Fibroblast of lung (primary cell): ENCODE measurements at regions not wholly inside any gene's neighbourhood (a gene's known extent, or its start where the extent isn't known, plus 50 kb on each side); places are given as distances from the start of the nearest gene placed in this dataset.

Experiments used
- DNase-seq, 2 donors: peaks; one replicate each; pipeline versions ENCODE4 v3.0.0 to v3.0.0-alpha.2; 2010; ENCODE audit warnings: low read depth in 2 of 2
- H2AFZ ChIP-seq: 2 replicates; pipeline ENCODE4 v1.5.1; 2012; ENCODE audit warnings: low read length, control low read depth, inconsistent platforms
- H3K27ac ChIP-seq: 2 replicates; pipeline ENCODE4 v1.5.1; 2011; ENCODE audit warnings: low read length, control low read depth; ENCODE audit not compliant: insufficient read depth
- H3K27me3 ChIP-seq: 2 replicates; pipeline ENCODE4 v1.5.1; 2011; ENCODE audit warnings: mild to moderate bottlenecking, low read length; ENCODE audit not compliant: control insufficient read depth, insufficient read depth
- H3K36me3 ChIP-seq: 2 replicates; pipeline ENCODE4 v1.5.1; 2011; ENCODE audit warnings: low read length; ENCODE audit not compliant: control insufficient read depth, insufficient read depth
- H3K4me1 ChIP-seq: 2 replicates; pipeline ENCODE4 v1.5.1; 2011; ENCODE audit warnings: low read length; ENCODE audit not compliant: control insufficient read depth, insufficient read depth; ENCODE audit errors: extremely low read depth
- H3K4me2 ChIP-seq: 2 replicates; pipeline ENCODE4 v1.5.1; 2011; ENCODE audit warnings: low read length, control low read depth; ENCODE audit not compliant: insufficient read depth; ENCODE audit errors: extremely low read depth
- H3K4me3 ChIP-seq, 4 experiments: fragments of 200-600 bp in 1 of 4; sonication (generic) in 1 of 4; replicated peaks in 1 of 4; 2 replicates each; pipeline ENCODE4 v1.5.1; 2011 to 2016; ENCODE audit warnings: low read length in 4 of 4, low read depth in 3 of 4, mild to moderate bottlenecking in 3 of 4, control low read depth in 2 of 4, inconsistent platforms in 1 of 4, mixed read lengths in 1 of 4; ENCODE audit not compliant: insufficient read depth in 1 of 4; ENCODE audit errors: control extremely low read depth in 1 of 4
- H3K79me2 ChIP-seq: 2 replicates; pipeline ENCODE4 v1.5.1; 2012; ENCODE audit warnings: mild to moderate bottlenecking, low read length, inconsistent platforms; ENCODE audit not compliant: control insufficient read depth, insufficient read depth
- H3K9ac ChIP-seq: 2 replicates; pipeline ENCODE4 v1.5.1; 2011; ENCODE audit warnings: mild to moderate bottlenecking, low read length, control low read depth; ENCODE audit not compliant: insufficient read depth
- H3K9me3 ChIP-seq: 2 replicates; pipeline ENCODE4 v1.5.1; 2012; ENCODE audit warnings: low read depth, low read length; ENCODE audit not compliant: control insufficient read depth, insufficient read depth
- H4K20me1 ChIP-seq: 2 replicates; pipeline ENCODE4 v1.5.1; 2011; ENCODE audit warnings: low read length; ENCODE audit not compliant: control insufficient read depth, insufficient read depth; ENCODE audit errors: extremely low read depth
- EZH2 ChIP-seq: IDR thresholded peaks from 2 replicates; pipeline ENCODE4 v1.5.1; 2012; ENCODE audit warnings: low read length, control low read depth, mild to moderate bottlenecking; ENCODE audit errors: missing control alignments
- TF ChIP-seq, protein P1 (sequence below), 2 donors: IDR thresholded peaks in 1 of 2; conservative IDR thresholded peaks in 1 of 2; 1 replicate in 1 of 2; 2 replicates in 1 of 2; pipeline ENCODE4 v1.5.1; 2011 to 2012; ENCODE audit warnings: low read length in 2 of 2, control low read depth in 1 of 2, inconsistent platforms in 1 of 2, low read depth in 1 of 2, mild to moderate bottlenecking in 1 of 2

GRCh38 chr5:121525706-121526105 is 326.0 kb upstream of the FTMT start:
- H3K4me3 ChIP-seq = no peak overlapping the region
- no peaks in the 10 kb centered on the region for H3K36me3 ChIP-seq
- H3K79me2 ChIP-seq = no peaks in the 10 kb centered on the region
- H3K4me2 ChIP-seq = no peak overlapping the region
- no peaks in the 10 kb centered on the region for H3K9me3 ChIP-seq
- no peak overlapping the region for H2AFZ ChIP-seq
- H3K27ac ChIP-seq = no peak overlapping the region
- H3K4me1 ChIP-seq = no peaks in the 10 kb centered on the region
- no peak for TF ChIP-seq EZH2
- TF ChIP-seq, protein P1, sequence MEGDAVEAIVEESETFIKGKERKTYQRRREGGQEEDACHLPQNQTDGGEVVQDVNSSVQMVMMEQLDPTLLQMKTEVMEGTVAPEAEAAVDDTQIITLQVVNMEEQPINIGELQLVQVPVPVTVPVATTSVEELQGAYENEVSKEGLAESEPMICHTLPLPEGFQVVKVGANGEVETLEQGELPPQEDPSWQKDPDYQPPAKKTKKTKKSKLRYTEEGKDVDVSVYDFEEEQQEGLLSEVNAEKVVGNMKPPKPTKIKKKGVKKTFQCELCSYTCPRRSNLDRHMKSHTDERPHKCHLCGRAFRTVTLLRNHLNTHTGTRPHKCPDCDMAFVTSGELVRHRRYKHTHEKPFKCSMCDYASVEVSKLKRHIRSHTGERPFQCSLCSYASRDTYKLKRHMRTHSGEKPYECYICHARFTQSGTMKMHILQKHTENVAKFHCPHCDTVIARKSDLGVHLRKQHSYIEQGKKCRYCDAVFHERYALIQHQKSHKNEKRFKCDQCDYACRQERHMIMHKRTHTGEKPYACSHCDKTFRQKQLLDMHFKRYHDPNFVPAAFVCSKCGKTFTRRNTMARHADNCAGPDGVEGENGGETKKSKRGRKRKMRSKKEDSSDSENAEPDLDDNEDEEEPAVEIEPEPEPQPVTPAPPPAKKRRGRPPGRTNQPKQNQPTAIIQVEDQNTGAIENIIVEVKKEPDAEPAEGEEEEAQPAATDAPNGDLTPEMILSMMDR (conservative IDR thresholded peaks at IDR 0.05 in 1 of 2, IDR thresholded peaks at IDR 0.05 in 1 of 2; ENCODE audit: low read depth in 1 of 2, low read length in 2 of 2) = no peak
- no peak overlapping the region for H3K9ac ChIP-seq
- DNase-seq = peak in 1 of 2 donors; percentile 51
- no peaks in the 10 kb centered on the region for H3K27me3 ChIP-seq
- H4K20me1 ChIP-seq = no peaks in the 10 kb centered on the region

- Histone ChIP-seq H3K9ac (no peak overlapping the region), H3K79me2 (no peaks in the 10 kb centered on the region), H3K4me3 (no peak overlapping the region), H3K36me3 (no peaks in the 10 kb centered on the region), H2AFZ (no peak overlapping the region), H3K27ac (no peak overlapping the region), H4K20me1 (no peaks in the 10 kb centered on the region), H3K4me1 (no peaks in the 10 kb centered on the region), H3K27me3 (no peaks in the 10 kb centered on the region), H3K9me3 (no peaks in the 10 kb centered on the region), H3K4me2 (no peak overlapping the region)
- TF ChIP-seq EZH2 = no peak
- TF ChIP-seq, protein P1 (conservative IDR thresholded peaks at IDR 0.05 in 1 of 2, IDR thresholded peaks at IDR 0.05 in 1 of 2; ENCODE audit: low read depth in 1 of 2, low read length in 2 of 2) = no peak
- DNase-seq = no peak
Observed at GRCh38 chr5:121526908-121527307, 324.8 kb upstream of the FTMT start.

DNA sequence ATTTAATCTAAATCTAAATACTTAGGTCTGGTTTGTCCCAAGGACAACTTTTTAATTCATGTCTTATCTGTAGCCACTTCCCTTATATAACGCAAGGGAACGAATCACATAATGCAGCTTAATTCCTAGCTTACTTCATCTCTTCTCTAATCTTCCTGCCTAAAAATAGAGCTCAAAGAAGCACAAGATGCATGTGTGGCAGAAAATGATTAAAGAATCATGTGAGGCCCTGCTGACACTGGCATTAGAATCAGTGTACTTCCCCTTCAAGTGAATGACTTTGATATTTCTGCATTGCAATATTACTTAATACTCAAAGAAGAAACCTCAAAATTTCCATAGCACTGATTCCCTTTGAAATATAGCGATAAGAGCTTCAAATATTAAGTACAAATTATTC is 317.9 kb upstream of the FTMT start:
- H3K4me1 ChIP-seq = no peaks in the 10 kb centered on the region
- H3K9me3 ChIP-seq = no peaks in the 10 kb centered on the region
- no peak overlapping the region for H3K27ac ChIP-seq
- no peaks in the 10 kb centered on the region for H3K27me3 ChIP-seq
- no peak for DNase-seq
- no peaks in the 10 kb centered on the region for H4K20me1 ChIP-seq
- no peak overlapping the region for H3K4me2 ChIP-seq
- no peak overlapping the region for H3K9ac ChIP-seq
- no peaks in the 10 kb centered on the region for H3K79me2 ChIP-seq
- no peak overlapping the region for H2AFZ ChIP-seq
- TF ChIP-seq, protein P1 (conservative IDR thresholded peaks at IDR 0.05 in 1 of 2, IDR thresholded peaks at IDR 0.05 in 1 of 2; ENCODE audit: low read depth in 1 of 2, low read length in 2 of 2) = no peak
- no peak for TF ChIP-seq EZH2
- no peaks in the 10 kb centered on the region for H3K36me3 ChIP-seq
- no peak overlapping the region for H3K4me3 ChIP-seq
